ENCODE measurements at regions not wholly inside any gene's neighbourhood (a gene's known extent, or its start where the extent isn't known, plus 50 kb on each side); places are given as distances from the start of the nearest gene placed in this dataset.

- no peak for TF ChIP-seq CTCF (IDR thresholded peaks at IDR 0.05)
- no peak for TF ChIP-seq EP300 (IDR thresholded peaks at IDR 0.05; ENCODE audit: low read depth)
- TF ChIP-seq POLR2A (IDR thresholded peaks at IDR 0.05), result no peak
Measured at GRCh38 chr7:435630-436366, 83.8 kb downstream of the PDGFA start.

All from transverse colon (tissue), 3 donors.